HL-60/S4 treated with phorbol 12-myristate 13-acetate at 8.2 ng/mL for 4 days and 3 days (cell line): ENCODE measurements at regions not wholly inside any gene's neighbourhood (a gene's known extent, or its start where the extent isn't known, plus 50 kb on each side); places are given as distances from the start of the nearest gene placed in this dataset.
"Not testable (repeated sequence)": the region's sequence is repeated elsewhere in the genome, so short reads cannot be mapped to it uniquely, and the experiment has no call there.

Source experiments
- in situ Hi-C: fragments of 300-500 bp; cut with MboI; formaldehyde crosslinking; loops from 2 replicates; pipeline ENCODE4 v1.15.0; 2022; ENCODE audit warnings: low sequenced_read_pairs

DNA sequence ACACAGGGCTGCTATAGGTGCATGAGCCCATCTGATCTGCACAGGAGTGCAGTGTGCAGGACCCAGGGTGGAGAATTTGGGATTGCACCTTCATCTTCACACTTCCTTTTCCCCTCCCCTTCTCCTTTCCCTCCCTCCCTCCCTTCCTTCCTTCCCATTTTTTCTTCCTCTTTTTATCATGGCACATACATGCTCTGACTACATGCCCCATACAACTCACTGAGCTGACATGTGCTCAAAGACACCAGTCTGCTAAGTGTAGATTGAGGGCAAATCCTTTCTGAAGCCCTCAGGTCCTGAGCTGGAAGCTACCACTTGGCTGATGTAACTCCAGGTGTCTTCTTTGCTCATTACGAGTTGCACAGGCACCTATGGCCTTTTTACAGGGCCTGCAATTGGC is 365.3 kb upstream of the ZNF32 start:
- in situ Hi-C loops: no loop called here

DNA sequence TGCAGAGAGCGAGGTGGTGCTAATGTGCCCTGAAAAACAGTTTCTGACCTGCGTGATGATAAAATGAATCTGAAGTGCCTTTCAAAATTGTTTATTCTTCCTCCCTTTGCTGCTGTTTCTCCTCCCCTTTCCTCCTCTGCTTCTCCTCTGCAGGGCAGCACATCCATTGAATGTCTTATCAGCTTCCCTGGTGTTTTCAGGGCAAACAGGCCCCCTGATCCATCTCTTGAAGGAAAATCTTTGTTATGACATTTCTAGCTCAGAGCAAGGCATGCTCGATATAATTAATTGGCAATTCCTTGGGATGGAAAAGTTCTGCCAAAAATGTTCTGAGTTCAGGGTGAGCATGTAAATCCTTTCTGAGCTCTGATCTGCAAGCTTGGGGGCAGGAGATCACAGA is 364.2 kb upstream of the ZNF32 start:
- in situ Hi-C loops: no loop called here

DNA sequence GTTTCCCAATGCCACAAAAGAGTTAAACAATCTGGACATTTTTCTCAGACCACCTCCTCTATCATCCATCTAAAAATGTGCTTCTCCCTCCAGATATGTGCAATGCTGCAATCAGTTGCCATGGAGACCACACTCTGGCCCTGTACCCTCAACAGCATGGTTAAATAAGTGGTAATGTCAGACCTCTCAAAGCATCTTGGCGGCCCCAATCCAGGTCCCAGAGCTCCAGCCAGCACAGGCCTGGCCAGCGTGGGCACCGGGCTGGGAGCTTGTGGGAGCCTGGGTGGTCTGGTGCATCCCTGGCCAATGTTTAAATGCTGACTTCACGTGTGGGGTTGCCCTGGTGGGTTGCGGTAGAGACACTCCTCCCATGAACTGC is 362.9 kb upstream of the ZNF32 start:
- in situ Hi-C loops: no loop called here

DNA sequence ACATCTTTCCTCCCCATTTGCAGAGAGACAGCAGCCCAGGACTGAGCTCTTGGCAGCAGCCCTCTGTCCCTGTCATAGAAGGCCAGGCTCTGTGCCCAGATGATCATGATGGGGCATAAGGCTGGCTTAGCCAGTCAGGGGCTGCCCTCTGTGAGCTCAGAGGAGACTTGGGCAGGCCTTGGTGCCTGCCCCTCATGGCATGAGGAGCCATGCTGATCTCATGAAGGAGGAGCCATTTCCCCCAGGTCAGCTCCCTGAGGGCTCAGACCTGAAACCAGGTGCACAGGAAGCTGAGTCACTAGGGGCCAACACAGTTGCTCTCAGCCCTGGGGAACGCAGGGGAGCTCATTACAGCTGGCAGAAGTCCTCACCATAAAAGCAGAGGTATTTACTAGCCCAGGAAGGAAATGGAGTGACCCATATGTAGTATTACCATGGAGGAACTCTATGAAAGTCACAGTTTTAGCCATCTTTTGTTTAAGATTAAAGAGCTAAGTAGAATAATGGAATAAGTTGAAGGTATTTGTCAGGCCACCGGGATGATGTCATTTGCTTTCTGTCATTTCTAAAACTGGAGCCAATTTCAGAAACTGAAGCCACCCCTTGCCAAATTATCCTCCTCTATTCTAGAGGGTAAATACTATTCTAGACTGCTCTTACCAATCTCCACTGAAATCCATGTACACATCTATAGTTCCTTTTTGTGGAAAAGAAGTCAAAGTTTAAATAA is 362.4 kb upstream of the ZNF32 start:
- in situ Hi-C loops: no loop called here

DNA sequence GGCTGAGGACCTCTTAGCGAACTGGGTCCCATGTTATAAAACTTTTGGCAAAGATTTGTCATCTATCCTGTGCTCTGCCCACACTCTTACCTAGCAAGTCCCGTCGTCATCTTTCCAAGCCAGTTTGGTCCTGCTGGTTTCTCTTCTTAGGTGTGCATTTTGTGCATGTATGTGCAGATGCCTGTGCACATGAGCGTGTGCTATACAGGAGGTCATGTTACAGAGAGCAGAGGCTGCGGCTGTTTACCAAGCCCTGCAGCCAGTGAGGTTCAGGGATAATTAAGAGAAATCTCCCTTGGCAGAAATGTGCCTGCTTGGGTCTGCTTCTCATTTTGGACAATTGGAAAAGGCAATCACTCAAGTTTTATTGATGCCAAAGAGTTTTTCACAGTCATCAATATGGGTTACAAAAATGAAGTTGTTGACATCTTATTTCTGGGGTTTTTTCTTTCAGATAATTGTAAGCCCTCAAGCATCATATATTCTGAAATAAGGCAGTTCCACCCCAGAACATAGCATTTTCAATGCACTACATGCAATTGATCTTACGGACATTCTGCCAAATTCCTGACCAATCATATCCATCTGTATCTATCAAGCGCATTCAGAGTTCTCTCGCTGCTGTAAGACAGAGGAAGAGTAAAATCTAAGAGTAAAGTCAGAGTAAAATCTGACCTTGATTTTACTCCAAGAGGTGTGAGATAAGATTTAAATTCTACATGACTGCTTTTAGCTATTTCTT is 361.4 kb upstream of the ZNF32 start:
- in situ Hi-C loops: no loop called here

DNA sequence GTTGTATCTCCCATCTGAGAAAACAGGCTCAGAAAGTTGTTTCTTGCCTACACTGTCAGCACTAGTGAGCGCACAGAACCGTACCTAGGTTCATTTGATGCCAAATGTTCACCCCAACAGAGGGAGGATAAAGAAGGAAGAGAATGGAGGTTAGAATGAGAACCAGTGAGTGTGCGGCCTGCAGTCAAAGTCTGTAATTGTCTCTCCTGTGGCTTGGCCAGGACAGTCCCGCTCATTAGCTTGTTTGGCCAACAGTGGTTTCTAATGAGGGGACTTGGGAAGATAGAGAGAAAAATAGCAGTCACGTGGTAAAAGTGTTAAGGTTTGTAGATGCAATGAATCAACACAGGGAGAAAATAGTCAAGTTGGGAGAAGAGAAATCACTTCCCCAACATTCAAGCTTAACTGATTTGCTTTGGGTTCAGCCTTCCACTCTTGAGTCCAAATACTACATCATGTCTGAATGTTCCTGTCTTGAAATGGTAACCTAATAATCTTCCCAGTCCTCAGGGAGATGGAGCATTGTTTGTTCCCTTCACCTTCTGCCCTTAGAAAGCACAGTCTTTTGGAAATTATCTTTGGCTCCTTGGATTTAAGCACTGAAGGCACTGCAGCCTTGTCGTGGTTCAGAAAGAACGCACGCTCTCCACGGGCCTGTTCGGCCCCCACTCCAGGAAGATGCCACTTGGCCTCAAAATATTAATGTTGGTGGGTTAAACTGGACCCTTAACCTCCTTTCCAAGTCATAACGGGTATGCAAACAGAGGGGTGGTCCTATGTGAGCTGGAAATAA is 360.4 kb upstream of the ZNF32 start:
- in situ Hi-C loops: no loop called here

DNA sequence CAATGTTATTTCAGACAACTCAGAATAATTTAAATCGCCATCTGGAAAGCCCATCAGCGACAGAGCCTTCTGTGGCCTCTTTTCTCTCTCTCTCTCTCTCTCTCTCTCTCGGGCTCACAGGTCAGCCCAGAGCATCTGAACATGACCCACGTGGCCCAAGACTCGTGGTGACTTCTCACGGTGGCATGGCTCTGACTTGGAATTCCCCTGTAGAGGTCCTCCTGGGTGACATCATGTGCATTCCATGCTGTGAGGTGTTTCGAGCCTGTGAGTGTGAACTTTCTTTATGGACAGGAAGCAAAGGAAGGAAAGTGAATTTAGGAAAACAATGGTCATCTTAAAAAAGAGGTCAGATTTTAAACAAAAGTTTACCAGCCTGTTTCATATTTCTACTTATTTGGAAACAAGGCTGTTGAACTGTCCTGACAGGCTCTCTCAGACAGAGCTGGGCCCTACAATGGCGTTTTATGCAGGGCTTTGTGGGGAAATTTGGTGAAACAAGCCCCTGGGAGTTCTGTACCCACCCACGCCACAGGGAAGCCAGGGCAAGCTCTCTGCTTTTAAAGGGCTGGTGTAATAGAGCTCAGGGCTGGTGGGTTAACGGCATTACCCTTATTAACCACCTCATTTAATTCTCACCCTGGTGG is 359.7 kb upstream of the ZNF32 start:
- in situ Hi-C loops: no loop called here

DNA sequence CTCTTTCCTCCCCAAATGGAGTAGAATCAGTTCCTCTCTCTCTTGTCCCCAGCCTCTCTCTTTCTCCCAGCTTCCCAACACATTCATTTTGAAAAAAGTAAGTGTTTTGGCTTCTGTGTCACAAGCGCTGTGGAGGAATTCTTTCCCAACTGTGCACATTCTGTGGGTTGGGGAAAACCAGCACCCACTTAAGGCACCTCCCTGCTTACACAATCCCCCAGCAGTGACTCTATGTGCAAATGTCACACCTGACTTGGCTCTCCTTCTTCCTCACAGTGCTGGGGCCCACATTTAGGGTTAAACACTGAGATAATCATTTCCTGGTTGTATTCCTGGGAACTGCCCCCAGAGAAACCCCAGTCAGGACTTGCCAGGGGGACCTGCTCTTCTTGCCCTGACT is 358.1 kb upstream of the ZNF32 start:
- in situ Hi-C loops: no loop called here

DNA sequence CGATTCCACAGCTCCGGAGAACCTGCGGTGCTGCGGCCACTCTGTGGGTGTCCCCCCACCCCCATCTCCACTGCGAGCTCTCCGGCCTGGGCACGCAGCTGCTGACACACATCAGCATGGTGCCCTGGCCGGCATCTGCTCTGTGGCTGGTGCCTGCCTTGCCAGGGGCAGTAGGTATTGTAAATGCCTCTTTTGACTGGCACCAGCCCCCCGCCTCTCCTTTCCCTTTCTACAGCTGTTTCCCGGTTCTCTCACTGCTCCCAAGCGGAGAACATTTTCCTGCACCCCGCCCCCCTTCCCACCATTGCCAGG is 357.1 kb upstream of the ZNF32 start:
- in situ Hi-C loops: no loop called here

DNA sequence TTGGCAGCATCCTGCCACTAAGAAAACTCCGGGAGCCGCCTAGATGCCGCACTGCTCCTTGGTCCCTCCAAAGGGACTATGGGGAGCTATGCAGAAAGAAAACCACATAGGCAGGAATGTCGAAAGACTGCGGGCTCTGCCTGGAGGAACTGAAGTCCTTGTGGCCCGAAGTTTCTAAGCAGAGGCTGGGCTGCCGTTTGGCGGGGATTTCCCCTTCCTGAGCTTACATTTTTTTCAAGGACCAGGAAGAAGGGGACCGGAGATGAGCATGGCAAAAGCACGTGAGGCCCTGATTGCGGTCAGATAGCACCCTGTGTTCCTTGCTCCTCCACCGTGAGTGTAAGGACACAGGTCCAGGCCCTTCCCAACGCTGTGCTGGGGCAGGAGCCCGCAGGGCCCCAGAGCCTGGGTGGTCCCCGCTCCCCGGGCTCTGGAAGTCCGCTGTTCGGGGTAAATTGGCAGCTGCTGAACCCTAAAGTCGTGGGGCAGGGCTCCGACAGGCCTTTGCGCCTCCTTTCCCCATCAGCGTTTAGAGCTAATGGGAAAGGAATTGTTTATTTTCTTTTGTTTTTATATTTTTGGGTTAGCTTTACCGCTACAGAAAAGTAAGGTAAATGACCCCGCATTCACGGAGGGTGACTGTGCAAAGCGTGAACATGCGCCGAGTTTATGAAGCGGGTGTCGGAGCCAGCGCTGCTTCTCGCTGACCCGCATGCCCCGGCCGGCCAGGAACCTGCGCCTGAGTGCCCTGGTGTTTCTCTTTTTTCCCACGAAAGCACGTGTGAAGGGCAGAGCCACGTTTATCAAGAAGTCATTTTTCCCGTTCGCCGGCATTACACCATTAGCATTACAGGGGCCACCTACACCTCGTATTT is 356.5 kb upstream of the ZNF32 start:
- in situ Hi-C loops: no loop called here

DNA sequence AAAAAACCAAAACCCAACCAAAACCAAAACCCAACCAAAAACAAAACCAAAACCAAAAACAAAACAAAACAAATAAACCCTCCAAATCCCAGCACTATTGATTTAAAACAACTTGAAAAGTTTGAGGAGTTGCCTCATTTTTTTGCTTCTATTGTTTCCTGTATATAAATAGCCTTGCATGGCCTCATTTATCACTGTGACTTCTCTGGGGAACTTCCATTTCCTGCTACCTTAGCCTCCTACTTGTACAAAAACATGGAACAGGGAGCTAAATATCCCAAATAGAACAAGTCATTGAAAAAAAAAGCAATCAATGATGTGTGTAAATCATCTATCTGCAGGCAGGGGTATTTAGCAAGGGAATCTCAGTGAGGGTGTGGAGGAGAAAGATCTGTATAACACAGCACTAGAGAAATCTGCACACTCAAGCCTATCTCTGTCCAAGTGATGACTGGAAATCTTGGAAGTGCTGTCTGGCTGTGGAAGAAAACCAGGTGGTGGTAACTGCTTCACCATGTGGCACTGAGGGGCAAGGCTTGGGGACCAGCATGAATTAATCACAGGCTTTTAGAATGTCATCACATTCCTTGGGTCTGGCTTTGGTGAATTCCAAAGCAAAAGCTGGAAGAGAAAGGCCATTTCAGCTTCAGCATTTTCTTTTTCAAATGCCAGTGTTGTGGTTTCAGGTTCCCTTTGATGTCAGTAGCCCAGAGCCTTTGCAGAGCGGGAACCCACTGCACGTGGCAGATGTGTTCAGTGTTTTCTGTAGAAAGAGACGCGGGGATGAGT is 349.5 kb upstream of the ZNF32 start:
- in situ Hi-C loops: no loop called here

DNA sequence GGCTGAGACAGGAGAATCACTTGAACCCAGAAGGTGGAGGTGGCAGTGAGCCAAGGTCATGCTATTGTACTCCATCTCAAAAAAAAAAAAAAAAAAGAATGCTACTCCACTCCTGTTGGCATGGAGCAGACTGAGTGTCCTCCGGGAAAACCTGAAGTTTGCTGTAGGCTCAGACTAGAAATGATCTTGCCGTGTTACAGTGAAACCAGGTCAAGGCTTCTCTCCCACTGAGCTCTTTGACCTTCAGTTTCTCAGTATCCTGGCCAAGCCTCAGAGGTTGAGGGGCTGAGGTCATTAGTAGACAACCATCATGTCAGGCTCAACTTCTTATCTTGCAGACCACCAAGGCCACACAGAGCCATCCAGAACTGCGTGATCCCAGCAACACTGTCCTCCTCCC is 348.6 kb upstream of the ZNF32 start:
- in situ Hi-C loops: no loop called here

DNA sequence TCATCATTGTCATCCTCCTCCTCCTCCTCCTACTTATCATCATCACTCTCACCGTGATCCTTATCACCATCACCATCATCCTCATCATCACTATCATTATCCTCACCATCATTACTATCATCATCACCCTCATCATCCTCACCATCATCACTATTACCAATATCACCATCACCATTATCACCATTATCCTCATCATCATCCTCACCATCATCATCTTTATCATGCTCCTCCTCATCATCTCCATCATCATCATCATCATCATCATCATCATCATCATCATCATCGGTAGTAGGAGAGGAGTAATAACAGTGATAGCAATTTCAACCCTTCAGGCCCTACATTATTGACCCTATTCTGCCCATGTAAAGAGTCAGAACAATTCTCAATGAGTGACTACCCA is 345.9 kb upstream of the ZNF32 start:
- in situ Hi-C loops: no loop called here

DNA sequence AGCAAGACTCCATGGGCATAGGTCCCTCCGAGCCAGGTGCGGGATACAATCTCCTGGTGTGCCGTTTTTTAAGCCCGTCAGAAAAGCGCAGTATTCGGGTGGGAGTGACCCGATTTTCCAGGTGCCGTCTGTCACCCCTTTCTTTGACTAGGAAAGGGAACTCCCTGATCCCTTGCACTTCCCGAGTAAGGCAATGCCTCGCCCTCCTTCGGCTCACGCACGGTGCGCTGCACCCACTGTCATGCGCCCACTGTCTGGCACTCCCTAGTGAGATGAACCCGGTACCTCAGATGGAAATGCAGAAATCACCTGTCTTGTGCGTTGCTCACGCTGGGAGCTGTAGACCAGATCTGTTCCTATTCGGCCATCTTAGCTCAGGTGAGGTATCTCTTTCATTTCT is 344.1 kb upstream of the ZNF32 start:
- in situ Hi-C loops: not testable (repeated sequence)

DNA sequence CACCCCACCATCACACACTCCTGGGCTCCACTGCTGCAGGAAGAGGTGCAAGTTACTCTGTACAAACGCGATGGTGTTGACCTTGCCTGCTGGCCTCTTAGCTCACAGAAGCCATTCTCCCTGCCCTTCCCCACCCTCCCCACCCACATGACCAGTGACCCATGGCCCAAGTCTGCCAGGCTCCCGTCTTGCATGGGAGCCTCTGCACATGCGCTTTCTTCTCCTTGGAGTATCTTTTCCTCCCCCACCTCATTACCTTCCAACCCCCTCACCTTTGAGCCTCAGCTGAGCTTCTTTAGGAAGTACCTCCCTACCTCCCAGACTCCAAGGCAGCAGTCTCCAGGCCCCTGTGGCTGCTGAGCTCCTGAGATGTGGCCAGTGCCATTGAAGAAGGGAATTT is 337.7 kb upstream of the ZNF32 start:
- in situ Hi-C loops: no loop called here

DNA sequence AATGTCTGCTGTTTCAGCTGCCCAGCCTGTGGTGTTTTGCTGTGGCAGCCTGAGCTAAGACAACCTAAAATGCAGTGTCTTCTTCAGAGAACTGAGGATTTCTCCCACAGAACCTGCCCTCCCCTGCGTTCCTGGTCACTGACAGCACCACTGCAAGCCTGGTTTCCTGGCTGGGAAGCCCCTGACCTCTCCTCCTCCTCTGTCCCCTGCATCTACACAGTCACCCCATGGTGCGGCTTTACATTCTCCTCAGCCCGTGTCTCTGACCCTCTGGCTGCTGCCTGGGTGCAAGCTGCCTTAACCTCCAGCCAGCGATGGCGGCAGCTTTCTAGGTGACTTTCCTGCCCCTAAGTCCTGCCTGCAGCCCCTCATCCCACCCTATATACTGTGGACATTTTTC is 337.3 kb upstream of the ZNF32 start:
- in situ Hi-C loops: no loop called here

DNA sequence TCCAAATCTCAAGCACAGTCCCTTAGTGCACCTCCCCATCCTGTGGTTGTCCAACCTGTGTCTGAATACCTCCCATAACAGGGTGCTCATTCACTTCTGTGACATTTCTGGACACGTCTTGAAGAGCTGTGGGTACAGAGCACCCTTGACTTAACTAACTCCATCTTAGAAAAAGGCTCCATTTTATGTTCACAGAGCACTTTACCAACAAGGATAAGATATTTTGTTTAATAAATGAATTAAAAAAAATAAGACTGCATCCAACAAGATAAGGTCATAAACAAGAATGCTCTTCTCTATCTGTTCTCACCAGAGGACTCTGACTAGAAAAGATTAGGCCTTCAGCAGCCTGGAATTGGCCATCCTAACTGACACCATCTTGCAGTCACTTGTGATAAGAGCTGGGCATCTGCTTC is 335.2 kb upstream of the ZNF32 start:
- in situ Hi-C loops: no loop called here

DNA sequence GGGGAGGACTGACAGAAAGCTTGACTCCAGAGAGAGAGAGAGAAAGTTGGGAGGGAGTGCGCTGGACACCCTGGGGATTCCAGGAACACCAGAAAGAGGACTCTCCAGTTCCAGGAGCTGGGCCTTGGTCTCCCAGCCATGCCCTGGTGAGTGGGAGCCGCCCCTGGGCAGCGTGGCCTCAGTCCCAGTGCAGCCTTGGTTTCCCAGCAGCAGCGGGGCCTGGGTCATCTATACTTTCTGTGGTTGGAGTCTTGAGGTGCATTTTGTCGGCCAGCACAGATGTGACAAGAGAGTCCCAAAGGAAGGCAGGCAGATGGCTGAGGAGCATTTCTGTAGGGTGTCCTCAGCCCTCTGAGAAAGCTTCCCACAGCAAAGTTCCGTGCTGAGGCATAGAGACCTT is 334.7 kb upstream of the ZNF32 start:
- in situ Hi-C loops: no loop called here

DNA sequence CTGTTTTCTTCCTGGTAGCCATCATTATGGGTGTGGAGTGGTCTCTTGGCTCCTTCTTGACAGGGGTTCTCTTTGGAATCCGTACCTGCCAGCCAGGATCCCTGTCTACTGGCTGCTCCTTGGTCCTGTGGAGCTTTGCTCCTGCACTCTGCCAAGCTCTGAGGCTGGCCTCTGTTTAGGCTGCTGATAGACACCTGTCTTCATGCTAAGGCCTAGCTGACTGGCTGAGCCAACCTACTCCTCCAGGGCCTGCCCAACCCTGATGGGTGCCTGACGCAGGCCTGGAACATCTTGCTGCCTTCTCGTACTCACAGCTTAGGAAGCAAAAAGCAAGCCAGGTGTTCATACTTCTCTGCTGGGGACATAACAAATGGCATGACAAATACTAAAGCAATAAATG is 333.6 kb upstream of the ZNF32 start:
- in situ Hi-C loops: no loop called here

DNA sequence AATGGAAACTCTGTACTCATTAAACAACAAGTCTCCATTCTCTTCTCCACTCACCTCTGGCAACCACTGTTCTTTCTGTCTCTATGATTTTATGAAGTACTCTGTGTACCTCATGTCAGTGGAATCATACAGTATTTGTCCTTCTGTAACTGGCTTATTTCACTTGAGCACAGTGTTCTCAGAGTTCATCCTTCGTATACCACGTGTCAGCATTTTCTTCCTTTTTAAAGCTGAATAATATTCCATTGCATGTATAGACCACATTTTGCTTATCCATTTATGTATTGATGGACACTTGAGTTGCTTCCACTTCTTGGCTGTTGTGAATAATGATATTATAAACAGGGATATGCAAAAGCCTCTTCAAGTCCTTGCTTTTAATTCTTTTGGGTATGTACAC is 333.0 kb upstream of the ZNF32 start:
- in situ Hi-C loops: no loop called here
